ENCODE measurements at regions not wholly inside any gene's neighbourhood (a gene's known extent, or its start where the extent isn't known, plus 50 kb on each side); places are given as distances from the start of the nearest gene placed in this dataset.

DNA sequence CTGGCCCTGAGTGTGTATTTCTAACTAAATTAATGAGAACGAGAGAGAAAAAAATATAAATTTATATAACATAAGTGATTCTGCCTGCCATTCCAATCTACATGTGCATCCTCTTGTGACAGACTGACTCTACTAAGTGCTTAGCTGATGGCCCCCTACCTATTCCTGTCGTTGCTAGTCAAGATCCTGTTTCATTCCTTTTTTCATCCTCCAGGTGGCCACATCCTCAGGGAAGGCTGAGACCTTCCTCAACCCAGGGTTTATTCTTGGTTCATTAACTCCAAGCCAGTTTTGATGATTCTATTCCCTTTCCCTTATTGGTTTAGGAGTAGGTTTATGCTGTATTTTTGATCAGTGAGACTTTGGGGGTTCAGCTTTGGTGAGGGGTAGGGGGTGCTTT is 201.3 kb downstream of the C9orf152 start:
- ChIA-PET POLR2A (no interaction called here), CTCF (interaction anchor here (0.8 to 1.7 kb wide), 6 partner anchors 11 to 147 kb away, joined by 3 to 4 read pairs (median 3); no protein-coding TSS in a partner anchor)
- DNase-seq (ENCODE audit: low read depth in 1 of 2, low spot score in 1 of 2), result no peak
- Histone ChIP-seq H3K4me1 (no peaks in the 10 kb centered on the region), H3K27ac (no peak overlapping the region), H3K9me3 (no peaks in the 10 kb centered on the region; the same call in 2 of the 3 replicates), H3K4me3 (no peak overlapping the region), H3K4me2 (no peak overlapping the region)
- ATAC-seq, result peak in 1 of 2 experiments; percentile 52; a peak in 2 of 6 replicates
- WGBS (ENCODE audit: missing lambda C conversion rate), result 48% methylated on average over 2 of the region's 2 CpGs
- FAIRE-seq, result no peak
- peak in 1 of 2 experiments; percentile 13; a peak in 1 of 5 replicates for TF ChIP-seq RAD21 (conservative IDR thresholded peaks at IDR 0.05 in 1 of 2, IDR thresholded peaks at IDR 0.05 in 1 of 2)
- TF ChIP-seq NR3C1 (IDR thresholded peaks at IDR 0.05), result no peak
- no peak for TF ChIP-seq CEBPB (IDR thresholded peaks at IDR 0.05)
- no peak for TF ChIP-seq REST (IDR thresholded peaks at IDR 0.05)

DNA sequence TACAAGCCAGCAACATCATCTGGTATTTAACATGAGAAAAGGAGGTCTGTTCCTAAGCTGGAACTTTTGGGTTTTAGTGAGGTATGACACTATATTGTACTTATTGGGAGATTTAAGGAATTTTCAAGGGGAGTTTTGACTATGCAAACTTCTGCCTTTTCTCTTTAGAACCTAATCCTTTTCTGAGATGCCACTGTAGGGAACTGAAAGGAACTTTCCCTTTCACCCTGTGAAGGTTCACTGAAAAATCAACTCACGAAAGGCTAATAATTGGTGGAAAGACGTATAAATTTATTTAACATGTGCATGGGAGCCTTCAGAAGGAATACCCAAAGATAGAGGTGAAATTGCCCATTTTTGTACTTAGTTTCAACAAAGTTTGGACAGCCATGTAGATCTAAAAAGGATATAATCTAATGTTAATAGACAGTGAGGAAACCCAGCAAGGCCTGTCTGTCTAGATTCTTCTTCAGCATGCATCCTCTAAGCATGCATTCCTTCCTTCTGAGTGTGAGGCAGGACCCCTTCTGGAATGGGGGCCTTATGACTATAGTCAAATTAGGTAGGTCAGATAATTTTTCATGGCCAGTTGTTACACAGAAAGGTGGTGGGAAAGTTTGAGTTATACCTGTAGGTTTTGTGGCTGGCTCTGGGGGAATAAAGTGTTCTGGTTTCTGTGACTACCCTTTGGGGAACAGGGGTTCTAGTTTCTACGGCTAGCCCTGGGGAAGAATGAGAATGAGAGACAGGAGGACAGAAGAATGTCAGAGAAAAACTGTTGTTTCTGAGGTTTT is 200.3 kb downstream of the C9orf152 start:
- no peak overlapping the region for H3K4me2 ChIP-seq
- TF ChIP-seq TP53 (CRISPR knock-in tag; IDR thresholded peaks at IDR 0.05) (no peak), MAFK (IDR thresholded peaks at IDR 0.05; ENCODE audit: partially characterized antibody) (no peak), FOSB (CRISPR knock-in tag; IDR thresholded peaks at IDR 0.05) (no peak), NPAS2 (CRISPR knock-in tag; IDR thresholded peaks at IDR 0.05; ENCODE audit: borderline replicate concordance) (no peak), BHLHE40 (IDR thresholded peaks at IDR 0.05; ENCODE audit: low read depth, low read length) (no peak), GATA3 (IDR thresholded peaks at IDR 0.05; ENCODE audit: borderline replicate concordance) (no peak), TFCP2L1 (CRISPR knock-in tag; IDR thresholded peaks at IDR 0.05) (no peak), SREBF2 (IDR thresholded peaks at IDR 0.05) (no peak)
- TF ChIP-seq, protein P1, sequence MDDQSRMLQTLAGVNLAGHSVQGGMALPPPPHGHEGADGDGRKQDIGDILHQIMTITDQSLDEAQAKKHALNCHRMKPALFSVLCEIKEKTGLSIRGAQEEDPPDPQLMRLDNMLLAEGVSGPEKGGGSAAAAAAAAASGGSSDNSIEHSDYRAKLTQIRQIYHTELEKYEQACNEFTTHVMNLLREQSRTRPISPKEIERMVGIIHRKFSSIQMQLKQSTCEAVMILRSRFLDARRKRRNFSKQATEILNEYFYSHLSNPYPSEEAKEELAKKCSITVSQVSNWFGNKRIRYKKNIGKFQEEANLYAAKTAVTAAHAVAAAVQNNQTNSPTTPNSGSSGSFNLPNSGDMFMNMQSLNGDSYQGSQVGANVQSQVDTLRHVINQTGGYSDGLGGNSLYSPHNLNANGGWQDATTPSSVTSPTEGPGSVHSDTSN (IDR thresholded peaks at IDR 0.05), result no peak
- ATAC-seq, result no peak
- no peak for FAIRE-seq
- H3K4me1 ChIP-seq, result no peaks in the 10 kb centered on the region
- H3K9me3 ChIP-seq, result no peaks in the 10 kb centered on the region; the same call in 2 of the 3 replicates
- CTCF ChIA-PET, result interaction anchor here (1.1 to 1.7 kb wide), 3 partner anchors 14 to 99 kb away, joined by 3 read pairs; no protein-coding TSS in a partner anchor
- H3K4me3 ChIP-seq, result no peak overlapping the region
- POLR2A ChIA-PET, result no interaction called here
- whole genome bisulfite sequencing (ENCODE audit: missing lambda C conversion rate), result 68% methylated on average over 3 of the region's 3 CpGs
- no peak for DNase-seq (ENCODE audit: low read depth in 1 of 2, low spot score in 1 of 2)
- no peak overlapping the region for H3K27ac ChIP-seq

- CTCF ChIA-PET, result no interaction called here
- no peak for DNase-seq (ENCODE audit: low read depth in 1 of 2, low spot score in 1 of 2)
- no peak overlapping the region for H3K4me3 ChIP-seq
- H3K9me3 ChIP-seq, result no peaks in the 10 kb centered on the region; the same call in 2 of the 3 replicates
- no peak for ATAC-seq
- H3K27ac ChIP-seq, result no peak overlapping the region
- POLR2A ChIA-PET, result no interaction called here
- no peak for TF ChIP-seq NPAS2 (CRISPR knock-in tag; IDR thresholded peaks at IDR 0.05; ENCODE audit: borderline replicate concordance)
- TF ChIP-seq, protein P2, sequence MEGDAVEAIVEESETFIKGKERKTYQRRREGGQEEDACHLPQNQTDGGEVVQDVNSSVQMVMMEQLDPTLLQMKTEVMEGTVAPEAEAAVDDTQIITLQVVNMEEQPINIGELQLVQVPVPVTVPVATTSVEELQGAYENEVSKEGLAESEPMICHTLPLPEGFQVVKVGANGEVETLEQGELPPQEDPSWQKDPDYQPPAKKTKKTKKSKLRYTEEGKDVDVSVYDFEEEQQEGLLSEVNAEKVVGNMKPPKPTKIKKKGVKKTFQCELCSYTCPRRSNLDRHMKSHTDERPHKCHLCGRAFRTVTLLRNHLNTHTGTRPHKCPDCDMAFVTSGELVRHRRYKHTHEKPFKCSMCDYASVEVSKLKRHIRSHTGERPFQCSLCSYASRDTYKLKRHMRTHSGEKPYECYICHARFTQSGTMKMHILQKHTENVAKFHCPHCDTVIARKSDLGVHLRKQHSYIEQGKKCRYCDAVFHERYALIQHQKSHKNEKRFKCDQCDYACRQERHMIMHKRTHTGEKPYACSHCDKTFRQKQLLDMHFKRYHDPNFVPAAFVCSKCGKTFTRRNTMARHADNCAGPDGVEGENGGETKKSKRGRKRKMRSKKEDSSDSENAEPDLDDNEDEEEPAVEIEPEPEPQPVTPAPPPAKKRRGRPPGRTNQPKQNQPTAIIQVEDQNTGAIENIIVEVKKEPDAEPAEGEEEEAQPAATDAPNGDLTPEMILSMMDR (IDR thresholded peaks at IDR 0.05), result no peak
- FAIRE-seq, result no peak
- WGBS (ENCODE audit: missing lambda C conversion rate), result 76% methylated on average over 1 of the region's 1 CpG
- no peaks in the 10 kb centered on the region for H3K4me1 ChIP-seq
- no peak overlapping the region for H3K4me2 ChIP-seq
These were observed 199.3 kb downstream of the C9orf152 start for GRCh38 chr9:110008663-110009062.

Measured in A549 (cell line).